HL-60 (cell line): ENCODE measurements at regions not wholly inside any gene's neighbourhood (a gene's known extent, or its start where the extent isn't known, plus 50 kb on each side); places are given as distances from the start of the nearest gene placed in this dataset.

Experiments used
- DNase-seq, 2 experiments: peaks; one replicate each; pipeline ENCODE4 v3.0.0-alpha.2; 2010 to 2020; ENCODE audit warnings: low read depth in 1 of 2, low spot score in 1 of 2
- H3K27ac ChIP-seq: fragments of 250-450 bp; sonication (Bioruptor Pico); replicated peaks from 2 replicates; pipeline ENCODE4 v1.5.1; 2020; ENCODE audit warnings: mild to moderate bottlenecking, moderate library complexity
- H3K27me3 ChIP-seq: fragments of 250-450 bp; sonication (Bioruptor Pico); 2 replicates; pipeline ENCODE4 v1.5.1; 2021; ENCODE audit warnings: mild to moderate bottlenecking, moderate library complexity; ENCODE audit not compliant: insufficient read depth, poor library complexity, severe bottlenecking
- H3K4me3 ChIP-seq: replicated peaks from 2 replicates; pipeline ENCODE4 v1.5.1; 2011; ENCODE audit warnings: mild to moderate bottlenecking, control low read depth, low read length; ENCODE audit not compliant: insufficient read depth
- GABPA ChIP-seq: IDR thresholded peaks from 2 replicates; pipeline ENCODE4 v1.6.1; 2012; ENCODE audit warnings: low read depth
- POLR2AphosphoS5 ChIP-seq: IDR thresholded peaks from 2 replicates; pipeline ENCODE4 v1.6.1; 2012; ENCODE audit warnings: low read depth
- SPI1 ChIP-seq: IDR thresholded peaks from 2 replicates; pipeline ENCODE4 v1.6.1; 2012; ENCODE audit warnings: low read depth, mild to moderate bottlenecking, borderline replicate concordance
- TF ChIP-seq, protein P1 (sequence below): IDR thresholded peaks from 2 replicates; pipeline ENCODE4 v1.6.1; 2012; ENCODE audit warnings: low read depth; ENCODE audit not compliant: insufficient replicate concordance
- TF ChIP-seq, protein P2 (sequence below): IDR thresholded peaks from one replicate; pipeline ENCODE4 v1.5.1; 2011; ENCODE audit warnings: low read length, control low read depth, inconsistent platforms; ENCODE audit not compliant: insufficient read depth

DNA sequence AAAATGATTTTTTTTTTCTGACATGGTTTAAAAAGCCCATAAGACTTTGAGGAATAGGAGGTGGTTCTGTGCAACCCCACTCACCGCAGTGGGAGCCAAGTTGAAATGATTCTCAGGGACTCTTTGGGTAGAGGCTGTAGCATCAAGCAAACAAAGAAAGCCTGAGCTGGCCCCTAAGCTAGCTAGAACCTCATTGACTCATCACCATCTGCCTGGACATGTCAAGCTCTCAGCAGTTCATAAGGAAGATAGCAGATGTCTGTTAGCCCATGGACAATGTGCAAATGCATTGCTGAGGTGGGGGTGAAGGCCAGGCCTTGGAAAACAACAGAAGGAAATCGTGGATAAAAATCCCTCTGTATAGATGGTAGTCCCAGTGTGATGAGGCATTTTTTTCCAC is 234.8 kb downstream of the NR2F2 start:
- no peak for DNase-seq

DNA sequence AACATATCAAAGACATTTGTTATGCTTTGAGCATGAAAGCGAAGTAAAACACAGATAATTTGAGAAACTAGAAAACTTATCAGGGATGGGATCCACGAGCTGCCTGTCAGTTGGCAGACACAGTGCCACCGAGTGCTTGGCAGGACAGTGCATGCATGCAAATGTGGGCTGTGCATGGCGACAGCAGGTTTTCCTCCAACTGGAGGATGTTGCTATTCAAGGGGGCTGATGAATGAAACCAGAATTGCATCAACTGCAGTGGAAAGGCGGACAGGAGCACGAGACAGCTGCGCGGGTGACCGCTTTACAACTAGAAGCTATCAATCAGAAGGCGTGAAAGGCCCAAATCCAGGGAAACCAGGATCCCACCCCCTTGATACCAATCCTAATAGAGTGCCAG is 244.3 kb downstream of the NR2F2 start:
- no peaks in the 10 kb centered on the region for H3K27me3 ChIP-seq
- TF ChIP-seq, protein P1, sequence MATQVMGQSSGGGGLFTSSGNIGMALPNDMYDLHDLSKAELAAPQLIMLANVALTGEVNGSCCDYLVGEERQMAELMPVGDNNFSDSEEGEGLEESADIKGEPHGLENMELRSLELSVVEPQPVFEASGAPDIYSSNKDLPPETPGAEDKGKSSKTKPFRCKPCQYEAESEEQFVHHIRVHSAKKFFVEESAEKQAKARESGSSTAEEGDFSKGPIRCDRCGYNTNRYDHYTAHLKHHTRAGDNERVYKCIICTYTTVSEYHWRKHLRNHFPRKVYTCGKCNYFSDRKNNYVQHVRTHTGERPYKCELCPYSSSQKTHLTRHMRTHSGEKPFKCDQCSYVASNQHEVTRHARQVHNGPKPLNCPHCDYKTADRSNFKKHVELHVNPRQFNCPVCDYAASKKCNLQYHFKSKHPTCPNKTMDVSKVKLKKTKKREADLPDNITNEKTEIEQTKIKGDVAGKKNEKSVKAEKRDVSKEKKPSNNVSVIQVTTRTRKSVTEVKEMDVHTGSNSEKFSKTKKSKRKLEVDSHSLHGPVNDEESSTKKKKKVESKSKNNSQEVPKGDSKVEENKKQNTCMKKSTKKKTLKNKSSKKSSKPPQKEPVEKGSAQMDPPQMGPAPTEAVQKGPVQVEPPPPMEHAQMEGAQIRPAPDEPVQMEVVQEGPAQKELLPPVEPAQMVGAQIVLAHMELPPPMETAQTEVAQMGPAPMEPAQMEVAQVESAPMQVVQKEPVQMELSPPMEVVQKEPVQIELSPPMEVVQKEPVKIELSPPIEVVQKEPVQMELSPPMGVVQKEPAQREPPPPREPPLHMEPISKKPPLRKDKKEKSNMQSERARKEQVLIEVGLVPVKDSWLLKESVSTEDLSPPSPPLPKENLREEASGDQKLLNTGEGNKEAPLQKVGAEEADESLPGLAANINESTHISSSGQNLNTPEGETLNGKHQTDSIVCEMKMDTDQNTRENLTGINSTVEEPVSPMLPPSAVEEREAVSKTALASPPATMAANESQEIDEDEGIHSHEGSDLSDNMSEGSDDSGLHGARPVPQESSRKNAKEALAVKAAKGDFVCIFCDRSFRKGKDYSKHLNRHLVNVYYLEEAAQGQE: no peak
- TF ChIP-seq, protein P2, sequence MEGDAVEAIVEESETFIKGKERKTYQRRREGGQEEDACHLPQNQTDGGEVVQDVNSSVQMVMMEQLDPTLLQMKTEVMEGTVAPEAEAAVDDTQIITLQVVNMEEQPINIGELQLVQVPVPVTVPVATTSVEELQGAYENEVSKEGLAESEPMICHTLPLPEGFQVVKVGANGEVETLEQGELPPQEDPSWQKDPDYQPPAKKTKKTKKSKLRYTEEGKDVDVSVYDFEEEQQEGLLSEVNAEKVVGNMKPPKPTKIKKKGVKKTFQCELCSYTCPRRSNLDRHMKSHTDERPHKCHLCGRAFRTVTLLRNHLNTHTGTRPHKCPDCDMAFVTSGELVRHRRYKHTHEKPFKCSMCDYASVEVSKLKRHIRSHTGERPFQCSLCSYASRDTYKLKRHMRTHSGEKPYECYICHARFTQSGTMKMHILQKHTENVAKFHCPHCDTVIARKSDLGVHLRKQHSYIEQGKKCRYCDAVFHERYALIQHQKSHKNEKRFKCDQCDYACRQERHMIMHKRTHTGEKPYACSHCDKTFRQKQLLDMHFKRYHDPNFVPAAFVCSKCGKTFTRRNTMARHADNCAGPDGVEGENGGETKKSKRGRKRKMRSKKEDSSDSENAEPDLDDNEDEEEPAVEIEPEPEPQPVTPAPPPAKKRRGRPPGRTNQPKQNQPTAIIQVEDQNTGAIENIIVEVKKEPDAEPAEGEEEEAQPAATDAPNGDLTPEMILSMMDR: no peak
- TF ChIP-seq POLR2AphosphoS5 (no peak), SPI1 (no peak), GABPA (no peak)

More for the DNA sequence above, 234.8 kb downstream of the NR2F2 start:
- no peaks in the 10 kb centered on the region for H3K27me3 ChIP-seq
- no peak overlapping the region for H3K4me3 ChIP-seq
- no peak overlapping the region for H3K27ac ChIP-seq
- TF ChIP-seq, protein P2: no peak
- TF ChIP-seq, protein P1: no peak
- no peak for TF ChIP-seq SPI1
- TF ChIP-seq GABPA: no peak
- no peak for TF ChIP-seq POLR2AphosphoS5

DNA sequence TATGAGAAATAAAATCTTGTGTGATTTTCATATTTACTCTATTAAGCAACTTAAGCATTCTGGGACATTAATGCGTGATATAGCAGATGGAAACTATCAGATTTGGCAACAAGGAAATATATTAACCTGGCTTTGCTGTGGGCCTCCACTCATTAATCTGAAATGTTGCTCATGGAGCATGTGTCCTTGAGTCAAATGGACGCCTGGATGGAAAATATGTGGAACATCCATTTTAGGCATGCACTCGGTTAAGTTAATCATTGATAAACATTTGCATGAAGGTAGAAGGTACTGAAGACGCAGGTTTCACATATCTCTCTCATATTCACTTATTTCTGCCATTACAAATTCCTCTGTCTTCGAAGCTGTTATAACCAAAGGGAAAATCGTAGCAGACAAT is 246.1 kb downstream of the NR2F2 start:
- Histone ChIP-seq H3K27me3 (no peaks in the 10 kb centered on the region), H3K4me3 (no peak overlapping the region), H3K27ac (no peak overlapping the region)
- no peak for DNase-seq
- TF ChIP-seq, protein P2: no peak

More for the DNA sequence above, 244.3 kb downstream of the NR2F2 start:
- DNase-seq: no peak
- Histone ChIP-seq H3K27ac (no peak overlapping the region), H3K4me3 (no peak overlapping the region)

DNA sequence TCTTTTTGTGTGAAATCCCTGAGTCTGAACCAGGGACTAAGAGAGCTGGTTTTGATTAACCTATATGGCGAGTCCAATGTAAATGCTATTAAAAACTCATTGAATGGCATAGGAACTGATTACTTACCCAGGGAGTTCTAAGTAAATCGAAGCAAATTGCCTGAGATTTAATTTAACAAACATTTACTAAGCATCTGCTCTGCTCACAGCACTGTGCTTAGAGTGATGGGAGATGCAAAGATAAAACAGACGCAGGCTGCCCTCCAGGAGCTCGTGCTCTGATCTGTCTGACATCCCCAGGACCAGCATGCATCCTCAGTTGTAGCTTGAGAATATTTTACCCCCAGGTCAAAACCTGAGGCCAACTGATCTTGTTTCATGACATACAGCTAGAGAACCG is 247.9 kb downstream of the NR2F2 start:
- TF ChIP-seq POLR2AphosphoS5: no peak
- TF ChIP-seq, protein P1: no peak
- TF ChIP-seq GABPA: no peak
- TF ChIP-seq, protein P2: no peak
- no peak for TF ChIP-seq SPI1
- DNase-seq: no peak
- no peak overlapping the region for H3K27ac ChIP-seq

More for the DNA sequence above, 247.9 kb downstream of the NR2F2 start:
- Histone ChIP-seq H3K4me3 (no peak overlapping the region), H3K27me3 (no peaks in the 10 kb centered on the region)
